D341Med (cell line): ENCODE measurements at regions not wholly inside any gene's neighbourhood (a gene's known extent, or its start where the extent isn't known, plus 50 kb on each side); places are given as distances from the start of the nearest gene placed in this dataset.
"Not testable (repeated sequence)": the region's sequence is repeated elsewhere in the genome, so short reads cannot be mapped to it uniquely, and the experiment has no call there.

Experiments
- DNase-seq: peaks from one replicate; pipeline ENCODE4 v3.0.0; 2012; ENCODE audit warnings: low spot score

DNA sequence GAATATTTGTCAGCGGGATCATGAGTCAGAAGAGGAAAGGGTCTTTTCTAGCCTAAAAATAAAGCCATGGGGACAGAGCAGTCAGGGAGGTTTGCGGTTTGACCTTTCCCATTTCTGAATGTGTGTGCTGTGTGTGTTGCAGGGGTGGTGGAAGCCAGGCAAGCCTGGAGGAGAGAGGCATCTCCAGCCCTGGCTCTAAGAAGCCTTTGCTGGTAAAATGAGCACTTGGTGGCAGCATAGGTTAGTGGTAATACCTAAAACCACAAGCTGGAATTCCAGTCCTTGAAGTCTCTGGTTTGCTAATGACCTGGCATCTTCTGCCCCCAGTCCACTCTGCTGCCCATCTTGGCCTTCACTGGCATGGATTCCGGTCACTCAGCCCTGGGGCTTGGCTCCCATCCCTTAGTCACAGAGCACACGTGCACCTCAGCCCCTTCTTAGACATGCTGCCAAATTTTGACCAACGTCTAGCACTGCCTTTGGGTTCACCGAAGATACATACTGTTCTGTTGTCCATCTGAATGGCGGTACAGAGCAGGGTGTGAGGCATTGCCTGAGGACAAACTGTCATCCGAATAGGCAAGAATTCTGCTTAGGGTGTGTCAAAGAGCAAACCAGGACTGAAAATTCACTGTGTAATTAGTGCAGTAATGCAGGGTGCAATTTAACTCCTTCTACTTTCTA, 52.7 kb downstream of the KCNA5 start:
- DNase-seq: no peak

DNA sequence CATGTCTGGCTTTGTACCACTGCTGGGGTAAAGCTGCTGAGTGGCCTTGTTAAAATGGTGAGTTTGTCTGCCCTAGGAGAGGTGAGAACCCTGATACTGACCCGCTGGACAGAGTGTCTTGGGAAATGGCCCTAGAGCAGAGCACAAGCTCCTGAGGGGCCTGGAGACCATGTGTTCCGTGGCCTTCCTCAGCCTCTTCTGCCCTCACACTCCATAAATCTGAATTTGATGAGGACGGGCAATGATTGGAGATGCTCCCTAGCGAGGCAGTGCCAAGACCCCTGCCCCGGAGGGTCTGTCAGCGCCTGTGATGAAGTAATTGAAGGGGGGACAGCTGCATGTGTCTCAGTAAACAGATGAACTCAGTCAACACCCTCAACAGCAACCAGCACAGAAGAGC, 54.1 kb downstream of the KCNA5 start:
- DNase-seq: no peak

DNA sequence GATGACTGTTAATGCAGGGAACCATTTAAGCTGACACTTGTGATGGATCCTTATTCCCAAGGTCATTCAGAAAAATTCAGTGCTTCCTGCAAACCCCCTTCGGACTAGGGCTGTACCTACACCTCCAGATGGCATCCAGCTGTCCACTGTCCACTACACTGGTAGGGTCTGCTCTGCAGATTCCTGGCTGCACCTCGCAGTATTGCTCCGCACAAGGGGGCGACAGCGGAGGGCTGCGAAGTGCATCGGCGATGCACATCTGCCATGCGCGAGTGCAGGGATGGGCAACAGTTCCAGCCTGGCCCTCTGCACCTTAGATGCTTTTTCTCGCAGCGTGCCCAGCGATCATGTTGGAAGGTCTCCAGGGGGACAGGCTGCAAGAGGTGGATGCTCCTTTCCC, 55.5 kb downstream of the KCNA5 start:
- DNase-seq: no peak

DNA sequence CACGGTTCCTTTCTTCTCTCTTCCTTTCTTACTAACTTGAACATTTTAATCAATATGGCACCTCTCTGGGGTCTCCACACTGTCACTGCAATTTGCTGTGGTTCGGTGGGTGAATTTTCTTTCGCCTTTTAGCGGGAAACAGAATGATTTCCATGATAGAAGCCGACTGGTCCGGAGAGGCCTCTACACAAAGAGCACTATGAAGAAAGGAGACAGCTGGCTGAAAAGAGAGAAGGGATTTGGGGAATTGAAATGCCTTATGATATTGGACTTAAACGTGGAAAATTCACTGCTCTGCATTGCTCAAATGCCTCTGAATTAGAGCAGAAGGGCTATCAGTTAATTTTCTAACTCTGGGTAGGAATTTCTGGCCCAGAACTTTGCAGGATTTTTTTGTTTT, 55.9 kb downstream of the KCNA5 start:
- no peak for DNase-seq

DNA sequence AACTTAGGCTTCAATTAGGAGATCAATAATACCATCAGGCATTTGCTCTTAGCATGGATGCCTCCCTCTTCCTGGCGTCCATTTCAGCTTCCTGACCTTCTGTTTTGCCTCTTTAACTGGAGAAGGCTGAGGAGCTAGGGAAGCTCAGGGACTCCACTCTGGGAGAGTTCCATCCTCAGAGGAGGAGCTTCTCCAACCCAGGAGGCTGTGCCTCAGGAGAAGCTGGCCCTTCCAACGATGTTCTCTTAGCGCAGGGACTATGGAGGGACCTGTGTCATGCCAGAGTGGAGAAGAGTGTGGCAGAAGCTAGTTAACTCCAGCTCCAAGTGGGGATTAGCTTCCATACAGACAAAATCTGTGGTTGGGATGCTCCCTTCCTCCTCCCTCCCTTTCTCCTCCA, 58.0 kb downstream of the KCNA5 start:
- DNase-seq: no peak

DNA sequence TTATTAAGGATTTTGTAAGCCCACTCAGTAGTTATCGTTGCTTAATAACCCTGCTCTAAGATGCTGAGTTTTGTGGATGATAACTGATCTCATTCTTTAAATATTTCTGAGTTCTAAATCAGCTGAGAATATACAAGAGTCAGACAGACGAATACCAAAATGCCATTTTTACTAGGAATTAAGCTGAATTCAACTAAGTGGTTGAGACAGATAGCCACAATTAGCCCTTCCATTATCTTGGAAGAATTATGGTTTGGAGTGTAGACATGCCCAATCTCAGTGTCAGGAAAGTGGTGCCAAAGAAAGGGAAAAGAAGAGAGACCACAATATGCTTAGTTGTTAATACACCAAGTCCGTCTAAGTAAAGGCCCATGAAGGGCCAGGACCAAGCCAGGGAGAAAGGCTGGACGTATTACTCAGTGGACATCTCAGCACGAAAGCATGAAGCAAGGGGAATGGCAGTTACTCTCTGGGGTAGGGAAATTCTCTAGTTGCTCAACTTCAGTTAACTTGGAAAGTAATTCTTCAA, 58.6 kb downstream of the KCNA5 start:
- no peak for DNase-seq

DNA sequence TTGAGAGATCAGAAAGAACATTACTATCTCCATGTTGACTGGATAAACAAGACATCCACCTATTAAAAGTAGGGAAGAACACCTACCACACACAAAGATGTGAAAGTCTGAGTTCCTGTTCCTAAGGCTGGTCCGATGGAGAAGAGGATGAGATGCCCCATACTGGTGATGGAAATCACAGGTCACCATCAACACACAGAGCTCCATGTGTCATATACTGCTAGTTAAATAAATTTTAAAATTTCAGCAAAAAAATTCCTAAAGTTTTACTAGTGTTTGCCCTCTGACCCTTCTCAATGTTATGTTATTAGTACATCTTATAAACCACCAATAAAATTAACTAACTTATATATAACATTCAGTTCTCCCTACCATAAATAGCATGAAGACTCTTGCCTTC, 59.1 kb downstream of the KCNA5 start:
- no peak for DNase-seq

DNA sequence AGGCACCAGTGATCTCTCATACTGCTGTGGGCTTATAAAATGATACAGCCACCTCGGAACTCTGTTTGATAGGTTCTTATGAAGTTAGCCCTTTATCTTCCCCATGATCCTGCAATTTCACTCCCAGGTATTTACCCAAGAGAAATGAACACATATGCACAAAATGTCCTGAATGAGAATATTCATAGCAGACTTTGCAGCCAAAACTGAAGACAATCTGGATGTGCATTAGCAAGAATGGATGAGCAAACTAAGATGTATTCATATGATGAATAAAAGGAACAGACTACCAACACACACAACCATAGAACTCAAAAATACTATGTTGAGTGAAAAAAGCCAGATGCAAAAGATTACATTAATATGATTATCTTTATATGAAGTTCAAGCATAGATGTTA, 66.7 kb downstream of the KCNA5 start:
- no peak for DNase-seq

DNA sequence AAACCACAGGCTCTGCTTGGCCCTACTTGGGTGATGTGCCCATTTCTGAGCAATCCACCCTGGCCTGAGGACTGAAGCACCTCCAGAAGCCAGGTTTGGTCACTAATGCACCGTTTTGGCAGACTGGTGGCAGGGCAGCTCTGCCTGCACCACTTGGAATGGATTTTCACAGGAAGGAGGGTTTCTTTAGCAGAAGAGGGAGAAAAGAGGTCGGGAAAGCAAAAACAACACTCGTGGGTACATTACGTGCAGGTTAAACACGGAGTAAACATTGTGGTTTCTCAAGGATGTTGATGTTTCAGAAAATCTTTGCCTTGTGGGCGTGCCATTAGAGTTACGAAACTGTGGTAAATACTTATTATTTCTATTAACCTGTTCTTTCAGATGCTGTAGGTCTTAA, 70.8 kb downstream of the KCNA5 start:
- DNase-seq: no peak

DNA sequence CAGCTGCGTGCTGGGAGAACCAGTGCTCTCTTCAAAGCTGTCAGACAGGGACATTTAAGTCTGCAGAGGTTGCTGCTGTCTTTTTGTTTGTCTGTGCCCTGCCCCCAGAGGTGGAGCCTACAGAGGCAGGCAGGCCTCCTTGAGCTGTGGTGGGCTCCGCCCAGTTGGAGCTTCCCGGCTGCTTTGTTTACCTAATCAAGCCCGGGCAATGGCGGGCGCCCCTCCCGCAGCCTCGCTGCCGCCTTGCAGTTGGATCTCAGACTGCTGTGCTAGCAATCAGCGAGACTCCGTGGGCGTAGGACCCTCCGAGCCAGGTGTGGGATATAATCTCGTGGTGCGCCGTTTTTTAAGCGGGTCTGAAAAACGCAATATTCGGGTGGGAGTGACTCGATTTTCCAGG, 78.1 kb downstream of the KCNA5 start:
- not testable (repeated sequence) for DNase-seq

DNA sequence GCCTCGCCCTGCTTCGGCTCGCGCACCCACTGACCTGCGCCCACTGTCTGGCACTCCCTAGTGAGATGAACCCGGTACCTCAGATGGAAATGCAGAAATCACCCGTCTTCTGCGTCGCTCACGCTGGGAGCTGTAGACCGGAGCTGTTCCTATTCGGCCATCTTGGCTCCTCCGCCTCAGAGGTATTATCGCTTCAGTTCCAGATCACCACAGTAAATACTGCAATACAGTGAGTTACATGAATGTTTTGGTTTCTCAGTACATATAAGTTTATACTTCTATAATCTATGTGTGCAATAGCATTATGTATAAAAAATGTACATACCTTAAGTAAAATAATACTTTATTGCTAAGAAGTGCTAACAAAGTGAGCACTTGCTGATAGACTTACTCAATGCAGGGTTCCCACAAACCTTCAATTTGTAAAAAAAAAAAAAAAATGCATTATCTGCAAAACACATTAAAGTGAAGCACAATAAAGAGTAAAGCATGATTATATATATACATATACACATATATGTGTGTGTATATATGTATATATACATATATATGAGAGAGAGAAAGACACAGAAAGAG, 78.7 kb downstream of the KCNA5 start:
- not testable (repeated sequence) for DNase-seq

DNA sequence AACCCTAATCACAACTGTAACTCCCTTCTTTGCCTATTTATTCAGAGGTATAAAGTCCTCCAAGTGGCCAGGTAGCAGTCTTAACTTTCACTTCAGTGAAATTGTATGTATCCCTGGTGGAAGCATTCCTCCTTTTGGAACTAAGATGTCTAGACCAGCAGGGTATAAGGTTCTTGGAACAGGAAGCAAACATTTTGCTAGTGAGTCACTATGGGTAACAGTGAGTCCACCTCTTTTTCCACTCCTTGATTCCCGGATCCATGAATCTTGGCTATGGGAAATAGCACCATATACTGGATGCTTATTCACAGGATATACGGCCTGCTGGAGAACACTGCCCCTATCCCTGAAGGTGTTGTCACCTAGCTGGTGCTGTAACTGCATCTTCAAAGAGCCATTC, 80.2 kb downstream of the KCNA5 start:
- no peak for DNase-seq

DNA sequence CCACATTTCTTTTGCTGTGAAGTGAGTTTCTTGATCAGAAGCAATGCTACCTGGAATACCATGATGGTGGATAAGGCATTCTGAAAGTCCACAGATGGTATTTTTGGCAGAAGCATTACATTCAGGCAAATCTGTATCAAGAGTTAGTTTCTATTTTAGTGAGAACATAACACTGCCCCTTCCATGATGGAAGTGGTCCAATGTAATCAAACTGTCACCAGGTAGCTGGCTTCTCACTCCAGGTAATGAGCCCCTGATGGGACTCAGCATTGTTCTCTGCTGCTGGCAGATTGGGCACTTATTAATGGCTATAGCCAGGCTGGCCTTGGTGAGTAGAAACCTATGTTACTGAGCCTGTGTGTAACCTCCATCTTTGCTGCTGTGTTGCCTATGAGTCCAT, 80.7 kb downstream of the KCNA5 start:
- no peak for DNase-seq

DNA sequence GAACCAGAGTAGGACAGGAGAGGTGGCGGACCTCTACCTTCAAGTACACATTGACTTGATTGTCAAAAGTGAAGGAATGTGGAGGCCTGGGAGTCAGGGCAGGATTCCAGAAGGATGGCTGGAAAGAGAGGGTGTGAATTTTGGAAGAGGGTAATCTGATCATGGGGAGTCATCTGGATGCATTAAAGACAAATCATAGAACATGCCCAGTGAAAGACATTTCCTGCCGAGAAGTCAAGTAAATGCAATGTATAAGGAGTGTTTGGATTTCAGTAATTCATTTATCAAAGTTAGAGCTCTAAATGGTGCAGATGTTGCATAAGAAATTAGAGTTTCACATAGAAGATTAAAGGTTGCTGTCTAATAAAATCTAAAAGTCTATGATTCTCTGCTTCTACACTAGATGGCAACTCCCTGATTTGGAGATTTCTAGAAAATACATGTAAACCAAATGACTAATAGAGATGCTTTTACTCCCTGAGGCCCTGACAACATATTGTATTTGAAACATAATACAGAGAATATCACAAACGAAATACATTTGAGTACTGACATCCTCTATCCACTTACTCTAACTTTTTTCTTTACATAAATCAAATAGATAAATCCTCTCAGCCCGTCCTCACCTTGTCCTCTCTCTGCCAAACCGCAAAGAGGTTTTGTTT, 91.3 kb downstream of the KCNA5 start:
- no peak for DNase-seq

DNA sequence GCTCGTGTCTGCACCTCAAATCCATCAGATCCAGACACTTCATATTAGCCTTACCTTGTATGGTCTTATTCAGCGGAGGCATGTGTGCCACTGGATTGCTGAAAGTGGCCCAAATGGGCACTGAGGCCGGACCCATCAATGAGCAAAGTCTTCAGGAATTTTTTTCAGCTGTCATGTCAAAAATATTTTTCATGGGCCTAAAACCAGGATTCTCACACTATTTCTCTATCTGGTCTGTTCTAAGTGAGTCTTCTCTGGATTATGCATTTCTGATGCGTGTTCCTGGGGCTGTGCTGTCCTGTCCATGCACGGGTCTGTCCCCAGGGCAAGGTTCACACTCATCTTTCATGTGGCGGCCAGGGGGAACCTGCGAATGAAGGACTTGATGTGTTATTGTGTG, 94.6 kb downstream of the KCNA5 start:
- no peak for DNase-seq

DNA sequence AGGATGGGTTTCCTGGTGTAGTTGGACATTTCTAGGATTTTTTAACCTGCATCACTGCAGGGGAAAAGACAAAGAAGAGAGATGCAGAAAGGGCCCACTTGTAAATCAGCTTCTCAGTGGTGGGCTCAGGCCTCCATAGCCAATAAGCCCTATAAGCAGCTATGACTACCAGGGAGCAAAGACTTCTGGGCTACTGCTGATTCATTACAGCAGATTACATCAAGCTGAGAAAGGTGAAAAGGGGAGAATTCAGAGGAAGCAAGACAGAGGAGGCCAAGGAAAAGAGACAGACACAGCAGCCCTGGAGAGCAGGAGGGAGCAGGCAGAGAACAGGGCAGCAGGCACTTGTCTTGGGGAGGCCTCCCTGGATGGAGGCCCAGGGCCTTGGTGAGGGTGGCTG, 95.2 kb downstream of the KCNA5 start:
- DNase-seq: no peak

DNA sequence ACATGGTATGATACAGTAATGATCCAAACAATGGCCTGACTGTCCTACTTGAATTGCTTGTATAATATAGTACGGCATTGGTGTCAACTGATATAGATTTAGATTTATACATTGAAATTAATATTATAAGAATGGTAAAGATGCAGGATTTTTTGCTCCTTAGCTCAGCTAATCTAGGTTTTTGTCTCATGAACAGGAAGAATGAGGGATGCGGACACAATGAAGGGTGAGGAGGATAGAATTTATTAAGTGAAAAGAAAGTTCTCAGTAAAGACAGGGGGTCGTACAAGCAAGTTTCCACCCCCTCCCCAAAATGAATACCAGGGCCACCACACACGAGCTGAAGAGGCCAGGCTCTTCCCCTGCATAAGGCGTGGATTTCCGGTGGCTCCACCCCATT, 96.1 kb downstream of the KCNA5 start:
- DNase-seq: no peak

DNA sequence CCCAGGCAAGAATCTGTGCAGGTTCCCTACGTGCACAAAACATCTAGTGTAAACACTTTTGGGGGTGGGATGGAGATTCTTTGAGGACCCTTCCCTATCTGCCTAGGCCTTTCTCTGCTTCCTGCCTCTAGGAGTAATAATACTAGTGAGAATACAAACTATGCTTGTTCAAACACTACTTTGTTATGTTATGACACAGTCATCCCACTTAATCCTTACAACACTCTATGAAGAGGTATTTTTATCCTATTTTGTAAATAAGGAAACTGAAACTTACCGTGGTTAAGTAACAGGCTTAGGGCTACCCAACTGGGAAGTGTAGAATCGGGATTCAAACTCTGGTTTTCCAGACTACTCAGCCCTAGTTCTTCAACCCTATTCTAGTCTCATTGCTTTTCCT, 96.5 kb downstream of the KCNA5 start:
- no peak for DNase-seq

DNA sequence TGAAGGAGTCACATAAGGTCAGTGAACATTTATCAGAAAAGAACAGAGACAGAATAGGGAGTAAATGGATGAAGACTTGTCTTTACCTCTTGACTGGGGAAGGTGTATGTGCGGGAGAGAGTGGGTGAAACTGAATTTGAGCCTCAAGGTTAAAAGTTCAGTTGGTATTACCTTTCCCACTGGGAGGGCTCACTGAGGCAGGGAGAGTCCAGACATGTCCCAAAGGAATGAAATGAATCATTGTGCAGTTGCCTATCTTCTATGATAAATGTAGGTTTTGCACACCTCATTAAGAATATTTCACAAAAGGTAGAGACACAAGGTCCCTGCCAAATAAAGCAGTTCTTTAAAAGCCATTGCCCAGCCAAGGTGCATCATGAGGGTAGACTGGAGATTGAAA, 105.2 kb downstream of the KCNA5 start:
- no peak for DNase-seq

DNA sequence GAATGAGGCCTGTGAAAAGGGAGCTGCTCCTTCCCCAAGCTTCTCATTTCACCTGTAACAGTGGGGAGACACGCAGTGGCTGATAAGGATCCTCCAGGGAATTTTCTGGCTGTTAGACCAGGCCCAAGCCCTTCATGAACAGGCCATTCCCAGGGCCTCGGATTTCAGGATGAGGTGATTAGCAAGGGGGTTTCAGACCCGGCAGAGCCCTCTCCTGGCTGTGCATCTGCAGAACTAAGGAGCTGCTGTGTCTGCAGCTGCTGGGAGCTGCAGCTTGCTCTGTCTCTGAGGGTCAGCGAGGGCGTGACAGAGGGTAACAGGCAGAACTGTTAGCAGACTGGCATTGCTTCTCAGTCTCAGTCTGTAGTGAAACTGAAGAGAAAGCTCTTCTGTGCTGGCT, 110.4 kb downstream of the KCNA5 start:
- DNase-seq: no peak

DNA sequence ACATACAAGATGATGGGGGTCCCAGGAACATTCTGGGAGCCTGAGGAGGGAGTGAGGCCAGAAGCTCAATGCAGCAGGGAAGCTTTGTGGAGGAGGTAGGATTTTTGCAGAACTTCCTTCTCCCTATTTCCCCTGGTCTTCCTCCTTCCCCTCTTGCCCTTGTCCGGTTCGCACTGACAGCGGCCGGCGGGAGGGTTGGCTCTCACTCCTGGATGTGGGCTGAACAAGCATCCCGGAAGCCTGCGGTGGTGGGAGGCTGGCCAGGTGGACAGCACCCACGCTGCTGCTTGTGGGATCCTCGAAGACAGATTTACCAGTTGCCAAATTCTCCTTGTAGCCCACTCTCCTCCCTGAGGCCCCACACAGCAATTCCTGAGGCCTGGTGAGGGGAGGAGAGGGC, 112.2 kb downstream of the KCNA5 start:
- no peak for DNase-seq

DNA sequence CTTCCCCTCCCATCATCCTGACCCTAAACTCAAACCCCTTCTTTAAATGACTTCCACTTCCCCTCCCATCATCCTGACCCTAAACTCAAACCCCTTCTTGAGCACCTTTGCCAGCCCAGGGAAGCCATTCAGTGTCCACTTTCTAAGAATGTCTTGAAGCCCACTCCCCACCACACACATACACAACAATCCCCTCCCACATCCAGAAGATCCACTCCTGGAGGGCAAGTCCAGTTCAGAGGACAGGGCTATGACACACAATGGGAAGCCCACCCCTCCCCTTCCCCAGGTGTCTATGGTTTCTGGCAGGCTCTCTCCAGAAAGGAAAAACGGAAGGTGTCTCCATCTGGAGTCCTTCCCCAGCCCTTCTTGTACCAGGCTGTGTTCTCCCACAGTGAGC, 117.1 kb downstream of the KCNA5 start:
- DNase-seq: no peak

DNA sequence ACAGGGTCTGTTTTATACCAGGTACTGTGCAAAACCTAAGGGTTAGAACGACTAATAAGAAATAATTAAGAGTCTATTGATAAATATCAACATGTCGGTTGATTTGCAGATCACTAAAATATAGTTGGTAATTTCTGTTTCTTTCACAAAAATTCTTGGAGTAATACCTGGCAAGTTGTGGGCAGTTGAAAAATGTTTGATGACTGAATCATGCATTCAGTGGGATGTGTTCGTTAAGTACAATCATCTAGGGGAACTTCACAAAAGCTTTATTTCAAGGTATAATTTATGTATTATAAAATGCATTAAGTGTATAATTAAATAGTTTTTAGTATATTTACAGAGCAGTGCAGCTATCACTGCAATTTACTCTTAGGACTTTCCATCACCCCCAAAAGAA, 120.0 kb downstream of the KCNA5 start:
- no peak for DNase-seq
